ENCODE measurements at regions not wholly inside any gene's neighbourhood (a gene's known extent, or its start where the extent isn't known, plus 50 kb on each side); places are given as distances from the start of the nearest gene placed in this dataset.

DNA sequence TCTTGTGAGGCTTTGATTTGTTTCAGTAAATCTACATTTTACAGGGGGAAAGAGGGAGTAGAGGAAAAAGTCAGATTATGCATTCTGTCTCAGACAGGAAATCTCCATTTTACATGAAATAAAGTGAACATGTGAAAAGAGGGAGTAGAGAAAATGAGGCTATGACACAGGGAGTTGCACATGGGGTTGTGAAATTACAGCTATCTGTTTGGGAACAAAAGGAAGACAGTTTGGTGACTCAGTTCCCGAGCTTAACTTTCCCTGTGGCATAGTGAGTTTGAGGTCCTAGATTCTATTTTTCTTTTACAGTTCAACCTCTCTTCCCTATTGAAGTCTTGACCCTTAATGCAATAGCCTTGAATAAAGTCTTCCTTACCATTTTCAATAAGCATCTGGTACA, 63.2 kb upstream of the AGR3 start:
- Histone ChIP-seq H3K27me3 (ENCODE audit: insufficient read depth, low read length) (no peaks in the 10 kb centered on the region), H3K27ac (ENCODE audit: low read depth, low read length) (no peak overlapping the region), H4K20me1 (ENCODE audit: insufficient read depth) (no peaks in the 10 kb centered on the region), H3K9ac (ENCODE audit: low read length) (no peak overlapping the region), H3K9me2 (ENCODE audit: insufficient read depth) (no peaks in the 10 kb centered on the region), H3K4me3 (replicated peaks in 1 of 2; ENCODE audit: low read depth in 1 of 2, low read length in 2 of 2) (no peak overlapping the region), H3K9me3 (ENCODE audit: control insufficient read depth in 1 of 2, insufficient read depth in 1 of 2, low read depth in 1 of 2, low read length in 2 of 2) (no peaks in the 10 kb centered on the region; a peak in 1 of 4 replicates), H2AFZ (ENCODE audit: low read depth, low read length, poor library complexity, severe bottlenecking) (no peak overlapping the region), H3K36me3 (ENCODE audit: control insufficient read depth in 1 of 2, insufficient read depth in 2 of 2, low read length in 2 of 2) (no peaks in the 10 kb centered on the region), H3K4me2 (ENCODE audit: low read length) (no peak overlapping the region), H3K4me1 (ENCODE audit: control insufficient read depth in 1 of 2, insufficient read depth in 2 of 2, low read length in 2 of 2) (no peaks in the 10 kb centered on the region), H3K79me2 (ENCODE audit: insufficient read depth, low read length) (no peaks in the 10 kb centered on the region)
- DNase-seq (ENCODE audit: low read depth, low spot score) (no peak), ATAC-seq (no peak)
- POLR2A ChIA-PET: no interaction called here
- CTCF ChIA-PET: no interaction called here
- intact Hi-C loops (cut with micrococcal nuclease): no loop called here
- BruUV-seq (replicated peaks): no TSS peak
- RAD21 ChIA-PET (ENCODE audit: low non-redundant PET in 1 of 2, low total read pairs in 2 of 2, uncharacterized antibody in 2 of 2, unreplicated experiment in 2 of 2): no interaction called here
- TF ChIP-seq EGR1 (IDR thresholded peaks at IDR 0.05; ENCODE audit: low read depth) (no peak), CBX3 (IDR thresholded peaks at IDR 0.05; ENCODE audit: low read depth) (no peak), SRF (IDR thresholded peaks at IDR 0.05; ENCODE audit: low read depth) (no peak), EZH2phosphoT487 (IDR thresholded peaks at IDR 0.05; ENCODE audit: borderline replicate concordance) (no peak), YY1 (IDR thresholded peaks at IDR 0.05; ENCODE audit: extremely low read depth, insufficient replicate concordance, low read depth, low read length) (no peak), TCF7L2 (IDR thresholded peaks at IDR 0.05; ENCODE audit: borderline replicate concordance, extremely low read depth, insufficient read depth, insufficient read length) (no peak), RAD21 (IDR thresholded peaks at IDR 0.05; ENCODE audit: low read depth) (no peak), POLR2AphosphoS5 (IDR thresholded peaks at IDR 0.05; ENCODE audit: low read depth, low read length) (no peak), SIN3A (IDR thresholded peaks at IDR 0.05; ENCODE audit: low read depth) (no peak)
- TF ChIP-seq, protein P1, sequence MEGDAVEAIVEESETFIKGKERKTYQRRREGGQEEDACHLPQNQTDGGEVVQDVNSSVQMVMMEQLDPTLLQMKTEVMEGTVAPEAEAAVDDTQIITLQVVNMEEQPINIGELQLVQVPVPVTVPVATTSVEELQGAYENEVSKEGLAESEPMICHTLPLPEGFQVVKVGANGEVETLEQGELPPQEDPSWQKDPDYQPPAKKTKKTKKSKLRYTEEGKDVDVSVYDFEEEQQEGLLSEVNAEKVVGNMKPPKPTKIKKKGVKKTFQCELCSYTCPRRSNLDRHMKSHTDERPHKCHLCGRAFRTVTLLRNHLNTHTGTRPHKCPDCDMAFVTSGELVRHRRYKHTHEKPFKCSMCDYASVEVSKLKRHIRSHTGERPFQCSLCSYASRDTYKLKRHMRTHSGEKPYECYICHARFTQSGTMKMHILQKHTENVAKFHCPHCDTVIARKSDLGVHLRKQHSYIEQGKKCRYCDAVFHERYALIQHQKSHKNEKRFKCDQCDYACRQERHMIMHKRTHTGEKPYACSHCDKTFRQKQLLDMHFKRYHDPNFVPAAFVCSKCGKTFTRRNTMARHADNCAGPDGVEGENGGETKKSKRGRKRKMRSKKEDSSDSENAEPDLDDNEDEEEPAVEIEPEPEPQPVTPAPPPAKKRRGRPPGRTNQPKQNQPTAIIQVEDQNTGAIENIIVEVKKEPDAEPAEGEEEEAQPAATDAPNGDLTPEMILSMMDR (IDR thresholded peaks at IDR 0.05 in 2 of 3, conservative IDR thresholded peaks at IDR 0.05 in 1 of 3; ENCODE audit: borderline replicate concordance in 1 of 3, insufficient read depth in 1 of 3, low read depth in 2 of 3, low read length in 2 of 3): no peak
- TF ChIP-seq, protein P2, sequence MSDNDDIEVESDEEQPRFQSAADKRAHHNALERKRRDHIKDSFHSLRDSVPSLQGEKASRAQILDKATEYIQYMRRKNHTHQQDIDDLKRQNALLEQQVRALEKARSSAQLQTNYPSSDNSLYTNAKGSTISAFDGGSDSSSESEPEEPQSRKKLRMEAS (IDR thresholded peaks at IDR 0.05): no peak
- TF ChIP-seq, protein P3, sequence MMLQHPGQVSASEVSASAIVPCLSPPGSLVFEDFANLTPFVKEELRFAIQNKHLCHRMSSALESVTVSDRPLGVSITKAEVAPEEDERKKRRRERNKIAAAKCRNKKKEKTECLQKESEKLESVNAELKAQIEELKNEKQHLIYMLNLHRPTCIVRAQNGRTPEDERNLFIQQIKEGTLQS (IDR thresholded peaks at IDR 0.05): no peak

Measured in HCT116 (cell line).